Gastrocnemius medialis (tissue), 4 donors: ENCODE measurements at regions not wholly inside any gene's neighbourhood (a gene's known extent, or its start where the extent isn't known, plus 50 kb on each side); places are given as distances from the start of the nearest gene placed in this dataset.

Experiments used
- ATAC-seq, 2 donors: fragments of 150-250 bp; one replicate each; pipeline ENCODE4 v1.9.1; 2016
- DNase-seq, 2 donors: peaks; one replicate each; pipeline ENCODE4 v3.0.0-alpha.2; 2019
- H3K27ac ChIP-seq, 4 donors: fragments of 200-600 bp; sonication (generic); 1 replicate in 1 of 4; 2 replicates in 3 of 4; pipeline ENCODE4 v1.5.1; 2016 to 2018; ENCODE audit warnings: mild to moderate bottlenecking in 2 of 4, moderate library complexity in 1 of 4
- H3K27me3 ChIP-seq, 3 donors: fragments of 200-600 bp; sonication (generic) in 2 of 3; 1 replicate in 1 of 3; 2 replicates in 2 of 3; pipeline versions ENCODE4 v1.5.1 to v1.6.0; 2016 to 2019; ENCODE audit warnings: mild to moderate bottlenecking in 1 of 3, moderate library complexity in 1 of 3
- H3K36me3 ChIP-seq, 2 donors: fragments of 200-600 bp; sonication (generic) in 1 of 2; one replicate each; pipeline ENCODE4 v1.5.1; 2017 to 2018
- H3K4me1 ChIP-seq, 2 donors: fragments of 200-600 bp; sonication (generic) in 1 of 2; one replicate each; pipeline ENCODE4 v1.5.1; 2016 to 2017; ENCODE audit warnings: mild to moderate bottlenecking in 2 of 2
- H3K4me3 ChIP-seq, 4 donors: fragments of 200-600 bp; sonication (generic) in 3 of 4; 1 replicate in 1 of 4; 2 replicates in 3 of 4; pipeline ENCODE4 v1.5.1; 2016 to 2019; ENCODE audit warnings: mild to moderate bottlenecking in 2 of 4
- H3K9me3 ChIP-seq, 3 donors: fragments of 200-600 bp; sonication (generic) in 2 of 3; 1 replicate in 1 of 3; 2 replicates in 2 of 3; pipeline ENCODE4 v1.5.1; 2016 to 2019
- POLR2A ChIP-seq, 2 donors: fragments of 450-650 bp; IDR thresholded peaks; one replicate each; pipeline ENCODE4 v1.6.1; 2017; ENCODE audit warnings: antibody characterized with exemption in 2 of 2, mild to moderate bottlenecking in 2 of 2, moderate library complexity in 2 of 2
- in situ Hi-C, 4 donors: fragments of 200-750 bp; cut with MboI; loops; one replicate each; pipeline versions ENCODE4 v1.15.0 to v1.8.0; 2017; ENCODE audit warnings: low sequenced_read_pairs in 4 of 4
- intact Hi-C: fragments of 100-400 bp; cut with DNase I; formaldehyde crosslinking; loops from one replicate; pipeline ENCODE4 v1.15.1; 2023; ENCODE audit warnings: low total_unique reads
- TF ChIP-seq, protein P1 (sequence below), 5 experiments: fragments of 450-650 bp in 3 of 5; fragments of 200-600 bp in 2 of 5; sonication (generic) in 2 of 5; IDR thresholded peaks in 4 of 5; conservative IDR thresholded peaks in 1 of 5; 1 replicate in 4 of 5; 2 replicates in 1 of 5; pipeline ENCODE4 v1.5.1; 2016 to 2019; ENCODE audit warnings: antibody characterized with exemption in 5 of 5, mild to moderate bottlenecking in 3 of 5, moderate library complexity in 3 of 5

DNA sequence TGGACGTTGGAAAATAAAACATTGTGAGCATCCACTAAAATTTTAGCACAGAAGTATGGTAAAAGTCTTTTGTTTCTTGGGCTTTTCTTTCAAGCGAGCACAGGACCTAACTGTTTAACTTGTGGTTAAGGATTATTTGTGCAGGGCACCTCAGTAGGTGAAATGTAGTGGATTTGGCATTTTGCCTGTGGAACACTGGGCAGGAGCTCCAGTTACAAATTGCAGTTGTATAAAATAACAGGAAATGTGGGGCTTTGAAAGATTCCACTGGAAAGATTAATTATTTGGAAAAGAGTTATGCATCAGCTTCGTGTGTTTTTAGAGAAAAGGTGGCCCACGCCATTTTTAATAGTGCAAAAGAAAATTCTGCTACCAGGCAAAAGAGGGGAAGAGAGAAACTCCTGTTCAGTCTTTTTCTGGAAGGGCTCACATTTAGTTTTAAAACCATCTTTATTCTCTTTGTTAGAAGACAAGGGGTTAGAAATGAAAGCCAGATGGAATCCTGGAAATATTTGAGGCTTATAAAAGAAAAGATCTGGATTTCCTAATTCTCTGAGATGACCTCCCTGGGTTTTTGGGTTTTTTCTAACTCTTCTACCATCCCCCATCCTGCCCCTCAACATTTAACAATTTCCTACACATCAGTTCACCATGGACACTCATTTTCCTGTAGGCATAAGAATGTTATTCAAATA is 144.3 kb upstream of the SERTAD2 start:
- Histone ChIP-seq H3K27ac (no peak overlapping the region), H3K4me3 (no peak overlapping the region), H3K4me1 (peaks cover 6 to 10% of the 10 kb centered on the region in 2 donors), H3K36me3 (no peaks in the 10 kb centered on the region), H3K9me3 (no peaks in the 10 kb centered on the region), H3K27me3 (no peaks in the 10 kb centered on the region)
- no peak for TF ChIP-seq POLR2A (IDR thresholded peaks at IDR 0.05)
- TF ChIP-seq, protein P1, sequence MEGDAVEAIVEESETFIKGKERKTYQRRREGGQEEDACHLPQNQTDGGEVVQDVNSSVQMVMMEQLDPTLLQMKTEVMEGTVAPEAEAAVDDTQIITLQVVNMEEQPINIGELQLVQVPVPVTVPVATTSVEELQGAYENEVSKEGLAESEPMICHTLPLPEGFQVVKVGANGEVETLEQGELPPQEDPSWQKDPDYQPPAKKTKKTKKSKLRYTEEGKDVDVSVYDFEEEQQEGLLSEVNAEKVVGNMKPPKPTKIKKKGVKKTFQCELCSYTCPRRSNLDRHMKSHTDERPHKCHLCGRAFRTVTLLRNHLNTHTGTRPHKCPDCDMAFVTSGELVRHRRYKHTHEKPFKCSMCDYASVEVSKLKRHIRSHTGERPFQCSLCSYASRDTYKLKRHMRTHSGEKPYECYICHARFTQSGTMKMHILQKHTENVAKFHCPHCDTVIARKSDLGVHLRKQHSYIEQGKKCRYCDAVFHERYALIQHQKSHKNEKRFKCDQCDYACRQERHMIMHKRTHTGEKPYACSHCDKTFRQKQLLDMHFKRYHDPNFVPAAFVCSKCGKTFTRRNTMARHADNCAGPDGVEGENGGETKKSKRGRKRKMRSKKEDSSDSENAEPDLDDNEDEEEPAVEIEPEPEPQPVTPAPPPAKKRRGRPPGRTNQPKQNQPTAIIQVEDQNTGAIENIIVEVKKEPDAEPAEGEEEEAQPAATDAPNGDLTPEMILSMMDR (IDR thresholded peaks at IDR 0.05 in 4 of 5, conservative IDR thresholded peaks at IDR 0.05 in 1 of 5), result no peak
- in situ Hi-C loops, result no loop called here
- intact Hi-C loops, result no loop called here
- no peak for ATAC-seq
- no peak for DNase-seq

DNA sequence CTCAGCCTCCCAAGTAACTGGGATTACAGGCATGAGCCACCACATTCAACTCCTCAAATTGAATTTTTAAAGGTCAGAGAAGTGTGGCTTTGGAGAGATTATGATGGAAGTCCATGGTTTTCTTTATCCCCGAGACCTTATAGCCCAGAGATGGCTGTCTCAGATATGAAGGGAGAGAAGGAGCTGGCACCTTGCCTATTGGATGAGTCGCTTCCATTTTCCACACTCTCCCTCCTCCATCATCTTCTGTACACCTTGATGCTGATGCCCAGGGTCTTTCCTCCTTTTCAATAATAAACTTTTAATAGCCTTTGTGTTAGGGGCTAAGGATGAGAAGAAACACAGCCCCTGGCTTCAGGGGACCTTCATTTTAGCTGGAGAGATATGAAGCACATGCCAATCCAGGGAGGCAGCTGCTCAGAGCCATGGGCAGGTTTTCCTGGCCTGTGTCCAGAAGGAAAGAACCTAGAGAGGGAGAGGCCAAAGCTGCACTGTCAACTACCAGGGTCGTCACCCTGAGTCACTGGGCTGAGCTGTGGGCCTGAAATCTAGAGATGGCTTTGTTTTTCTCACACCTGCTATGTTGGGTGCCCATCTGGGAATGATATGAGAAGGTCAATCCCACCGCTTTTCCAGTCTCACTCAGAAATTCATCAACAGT is 146.0 kb upstream of the SERTAD2 start:
- no peak for TF ChIP-seq POLR2A (IDR thresholded peaks at IDR 0.05)
- TF ChIP-seq, protein P1 (IDR thresholded peaks at IDR 0.05 in 4 of 5, conservative IDR thresholded peaks at IDR 0.05 in 1 of 5), result no peak
- H3K4me1 ChIP-seq, result peaks cover 6 to 10% of the 10 kb centered on the region in 2 donors
- ATAC-seq, result no peak
- no peaks in the 10 kb centered on the region for H3K36me3 ChIP-seq
- H3K27me3 ChIP-seq, result no peaks in the 10 kb centered on the region
- intact Hi-C loops, result no loop called here
- no peaks in the 10 kb centered on the region for H3K9me3 ChIP-seq
- in situ Hi-C loops, result no loop called here
- no peak for DNase-seq
- no peak overlapping the region for H3K4me3 ChIP-seq
- H3K27ac ChIP-seq, result no peak overlapping the region

DNA sequence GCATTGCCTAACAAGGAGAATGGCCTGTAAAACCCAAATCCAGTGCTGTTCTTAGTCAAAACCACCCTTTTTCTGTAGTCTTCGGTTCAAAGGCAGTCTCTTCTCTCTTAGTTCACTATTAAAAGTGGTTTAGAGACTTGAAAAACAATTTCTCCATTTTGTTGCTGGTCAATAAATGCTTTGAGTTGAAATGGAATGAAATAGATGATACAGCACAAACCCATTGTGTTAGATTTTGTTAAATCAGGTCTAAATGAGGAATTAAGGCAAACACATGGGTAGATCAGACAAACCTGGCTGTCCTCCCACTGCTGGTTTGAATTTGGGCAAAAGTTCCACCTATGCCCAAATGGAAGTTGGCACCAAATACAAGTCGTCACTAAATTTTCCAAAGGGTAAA is 150.1 kb upstream of the SERTAD2 start:
- Histone ChIP-seq H3K4me3 (no peak overlapping the region), H3K9me3 (no peaks in the 10 kb centered on the region), H3K4me1 (no peaks in the 10 kb centered on the region), H3K36me3 (no peaks in the 10 kb centered on the region), H3K27ac (no peak overlapping the region), H3K27me3 (no peaks in the 10 kb centered on the region)
- in situ Hi-C loops (no loop called here), intact Hi-C loops (no loop called here)
- ATAC-seq, result no peak
- no peak for DNase-seq
- TF ChIP-seq, protein P1 (IDR thresholded peaks at IDR 0.05 in 4 of 5, conservative IDR thresholded peaks at IDR 0.05 in 1 of 5), result no peak
- no peak for TF ChIP-seq POLR2A (IDR thresholded peaks at IDR 0.05)

DNA sequence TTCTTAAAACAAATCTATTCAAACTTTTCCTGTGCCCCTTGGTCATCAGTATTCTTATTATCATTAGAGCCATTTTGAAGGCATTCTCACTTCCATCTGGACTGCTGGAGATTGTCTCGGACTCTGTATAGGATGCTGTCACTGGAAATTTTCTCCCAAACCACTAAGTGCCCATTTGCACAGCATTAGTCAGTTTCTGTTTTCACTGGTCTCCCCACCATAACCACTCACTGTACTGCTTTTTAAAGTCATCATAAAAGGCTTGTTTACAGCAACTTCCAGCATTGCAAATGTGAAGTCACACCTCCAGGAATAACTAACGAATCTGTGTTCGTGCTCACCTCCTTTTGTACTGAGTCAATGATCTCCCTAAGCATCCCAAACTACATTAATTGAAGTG is 150.9 kb upstream of the SERTAD2 start:
- Histone ChIP-seq H3K4me3 (no peak overlapping the region), H3K36me3 (no peaks in the 10 kb centered on the region), H3K27me3 (no peaks in the 10 kb centered on the region), H3K9me3 (no peaks in the 10 kb centered on the region), H3K27ac (no peak overlapping the region), H3K4me1 (no peaks in the 10 kb centered on the region)
- DNase-seq, result no peak
- intact Hi-C loops (no loop called here), in situ Hi-C loops (no loop called here)
- no peak for ATAC-seq
- TF ChIP-seq, protein P1 (IDR thresholded peaks at IDR 0.05 in 4 of 5, conservative IDR thresholded peaks at IDR 0.05 in 1 of 5), result no peak
- TF ChIP-seq POLR2A (IDR thresholded peaks at IDR 0.05), result no peak
